ENCODE measurements at regions not wholly inside any gene's neighbourhood (a gene's known extent, or its start where the extent isn't known, plus 50 kb on each side); places are given as distances from the start of the nearest gene placed in this dataset.
A peak's percentile ranks its signal among the peaks of the same experiment; 100 is the strongest.

DNA sequence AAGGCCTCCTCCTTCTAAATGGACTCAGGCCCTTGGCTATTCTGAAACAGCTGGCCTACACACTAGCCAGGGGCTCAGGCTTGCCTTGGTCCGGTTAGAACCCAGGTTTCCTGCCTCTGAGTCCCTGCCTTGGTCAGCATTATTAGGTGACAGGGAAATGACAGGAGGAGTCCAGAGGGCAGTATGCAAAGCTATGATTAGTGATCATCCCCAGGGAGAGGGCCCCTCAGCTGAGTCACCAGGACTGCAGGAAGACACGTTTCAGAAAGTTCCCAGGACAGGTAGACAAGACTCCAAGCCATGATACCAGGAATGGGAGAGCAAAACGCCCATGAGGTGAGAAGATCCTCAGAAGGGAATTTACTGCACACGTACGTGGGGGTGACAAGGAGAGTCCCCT is 301.1 kb upstream of the COBL start (continued):
- TF ChIP-seq, protein P1, sequence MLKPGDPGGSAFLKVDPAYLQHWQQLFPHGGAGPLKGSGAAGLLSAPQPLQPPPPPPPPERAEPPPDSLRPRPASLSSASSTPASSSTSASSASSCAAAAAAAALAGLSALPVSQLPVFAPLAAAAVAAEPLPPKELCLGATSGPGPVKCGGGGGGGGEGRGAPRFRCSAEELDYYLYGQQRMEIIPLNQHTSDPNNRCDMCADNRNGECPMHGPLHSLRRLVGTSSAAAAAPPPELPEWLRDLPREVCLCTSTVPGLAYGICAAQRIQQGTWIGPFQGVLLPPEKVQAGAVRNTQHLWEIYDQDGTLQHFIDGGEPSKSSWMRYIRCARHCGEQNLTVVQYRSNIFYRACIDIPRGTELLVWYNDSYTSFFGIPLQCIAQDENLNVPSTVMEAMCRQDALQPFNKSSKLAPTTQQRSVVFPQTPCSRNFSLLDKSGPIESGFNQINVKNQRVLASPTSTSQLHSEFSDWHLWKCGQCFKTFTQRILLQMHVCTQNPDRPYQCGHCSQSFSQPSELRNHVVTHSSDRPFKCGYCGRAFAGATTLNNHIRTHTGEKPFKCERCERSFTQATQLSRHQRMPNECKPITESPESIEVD (tag by site-specific recombination; IDR thresholded peaks at IDR 0.05), result no peak

DNA sequence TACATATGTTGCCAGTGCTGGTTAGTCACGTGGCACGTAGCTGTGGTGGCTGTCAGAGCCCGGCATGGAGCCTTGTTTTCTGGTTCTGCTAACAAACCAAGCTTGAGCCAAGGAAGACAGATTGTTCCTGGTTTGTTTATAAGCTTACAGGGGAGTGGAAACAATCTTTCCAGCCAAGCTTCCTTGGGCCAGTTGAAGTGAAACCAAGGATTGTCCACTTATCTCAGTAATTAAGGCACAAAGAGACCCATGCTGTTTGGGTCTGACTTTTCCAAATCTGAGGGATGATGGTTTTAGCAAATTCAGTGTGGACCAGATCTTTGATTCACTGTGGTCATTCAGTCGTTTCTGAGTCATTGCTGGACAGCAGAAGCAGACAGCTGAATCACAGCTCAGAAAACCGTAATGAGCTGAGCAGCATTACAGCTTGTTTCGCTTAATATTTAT is 297.3 kb upstream of the COBL start:
- Histone ChIP-seq H3K9me3 (ENCODE audit: control insufficient read depth, insufficient read depth, low read depth, low read length) (no peaks in the 10 kb centered on the region), H3K4me3 (ENCODE audit: low read depth, low read length) (no peak overlapping the region), H3K27ac (ENCODE audit: extremely low read depth, low read depth, low read length) (no peak overlapping the region), H3K4me1 (ENCODE audit: control insufficient read depth, insufficient read depth, low read length) (no peaks in the 10 kb centered on the region), H3K36me3 (ENCODE audit: control insufficient read depth in 2 of 2, insufficient read depth in 1 of 2, low read length in 2 of 2) (no peaks in the 10 kb centered on the region)
- CTCF ChIA-PET, result interaction anchor here (0.7 kb wide), 1 partner anchor 56 kb away, joined by 3 read pairs; no protein-coding TSS in a partner anchor
- POLR2A ChIA-PET, result no interaction called here
- TF ChIP-seq ZNF558 (tag by site-specific recombination; IDR thresholded peaks at IDR 0.05), result no peak
- TF ChIP-seq ZNF792 (tag by site-specific recombination; IDR thresholded peaks at IDR 0.05), result no peak
- TF ChIP-seq, protein P2, sequence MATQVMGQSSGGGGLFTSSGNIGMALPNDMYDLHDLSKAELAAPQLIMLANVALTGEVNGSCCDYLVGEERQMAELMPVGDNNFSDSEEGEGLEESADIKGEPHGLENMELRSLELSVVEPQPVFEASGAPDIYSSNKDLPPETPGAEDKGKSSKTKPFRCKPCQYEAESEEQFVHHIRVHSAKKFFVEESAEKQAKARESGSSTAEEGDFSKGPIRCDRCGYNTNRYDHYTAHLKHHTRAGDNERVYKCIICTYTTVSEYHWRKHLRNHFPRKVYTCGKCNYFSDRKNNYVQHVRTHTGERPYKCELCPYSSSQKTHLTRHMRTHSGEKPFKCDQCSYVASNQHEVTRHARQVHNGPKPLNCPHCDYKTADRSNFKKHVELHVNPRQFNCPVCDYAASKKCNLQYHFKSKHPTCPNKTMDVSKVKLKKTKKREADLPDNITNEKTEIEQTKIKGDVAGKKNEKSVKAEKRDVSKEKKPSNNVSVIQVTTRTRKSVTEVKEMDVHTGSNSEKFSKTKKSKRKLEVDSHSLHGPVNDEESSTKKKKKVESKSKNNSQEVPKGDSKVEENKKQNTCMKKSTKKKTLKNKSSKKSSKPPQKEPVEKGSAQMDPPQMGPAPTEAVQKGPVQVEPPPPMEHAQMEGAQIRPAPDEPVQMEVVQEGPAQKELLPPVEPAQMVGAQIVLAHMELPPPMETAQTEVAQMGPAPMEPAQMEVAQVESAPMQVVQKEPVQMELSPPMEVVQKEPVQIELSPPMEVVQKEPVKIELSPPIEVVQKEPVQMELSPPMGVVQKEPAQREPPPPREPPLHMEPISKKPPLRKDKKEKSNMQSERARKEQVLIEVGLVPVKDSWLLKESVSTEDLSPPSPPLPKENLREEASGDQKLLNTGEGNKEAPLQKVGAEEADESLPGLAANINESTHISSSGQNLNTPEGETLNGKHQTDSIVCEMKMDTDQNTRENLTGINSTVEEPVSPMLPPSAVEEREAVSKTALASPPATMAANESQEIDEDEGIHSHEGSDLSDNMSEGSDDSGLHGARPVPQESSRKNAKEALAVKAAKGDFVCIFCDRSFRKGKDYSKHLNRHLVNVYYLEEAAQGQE (tag by site-specific recombination; IDR thresholded peaks at IDR 0.05), result peak; percentile 62
- TF ChIP-seq, protein P3, sequence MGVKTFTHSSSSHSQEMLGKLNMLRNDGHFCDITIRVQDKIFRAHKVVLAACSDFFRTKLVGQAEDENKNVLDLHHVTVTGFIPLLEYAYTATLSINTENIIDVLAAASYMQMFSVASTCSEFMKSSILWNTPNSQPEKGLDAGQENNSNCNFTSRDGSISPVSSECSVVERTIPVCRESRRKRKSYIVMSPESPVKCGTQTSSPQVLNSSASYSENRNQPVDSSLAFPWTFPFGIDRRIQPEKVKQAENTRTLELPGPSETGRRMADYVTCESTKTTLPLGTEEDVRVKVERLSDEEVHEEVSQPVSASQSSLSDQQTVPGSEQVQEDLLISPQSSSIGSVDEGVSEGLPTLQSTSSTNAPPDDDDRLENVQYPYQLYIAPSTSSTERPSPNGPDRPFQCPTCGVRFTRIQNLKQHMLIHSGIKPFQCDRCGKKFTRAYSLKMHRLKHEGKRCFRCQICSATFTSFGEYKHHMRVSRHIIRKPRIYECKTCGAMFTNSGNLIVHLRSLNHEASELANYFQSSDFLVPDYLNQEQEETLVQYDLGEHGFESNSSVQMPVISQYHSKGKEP (tag by site-specific recombination; IDR thresholded peaks at IDR 0.05), result no peak
- no peak for TF ChIP-seq KLF8 (tag by site-specific recombination; IDR thresholded peaks at IDR 0.05)
- no peak for TF ChIP-seq SP7 (tag by site-specific recombination; IDR thresholded peaks at IDR 0.05)
- TF ChIP-seq YY1 (tag by site-specific recombination; IDR thresholded peaks at IDR 0.05), result no peak

DNA sequence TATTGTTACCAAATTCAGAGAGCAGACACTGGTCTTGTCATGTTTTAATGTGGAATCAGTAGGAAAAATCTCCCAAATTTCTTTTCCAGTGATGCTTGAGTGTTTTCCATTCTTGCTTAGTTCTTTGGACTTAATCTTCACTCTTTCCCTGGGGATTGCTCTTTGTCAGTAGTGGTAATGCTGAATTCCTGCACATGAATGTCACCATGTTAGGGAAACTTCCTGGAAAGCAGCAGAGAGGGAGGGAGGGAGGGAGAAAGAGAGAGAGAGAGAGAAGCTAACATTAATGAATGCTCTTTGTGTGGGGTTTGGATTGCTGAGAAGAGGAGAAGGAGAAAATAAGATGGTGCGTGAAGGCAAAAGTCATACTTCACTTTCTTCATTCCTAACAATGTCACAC is 295.3 kb upstream of the COBL start:
- H3K36me3 ChIP-seq (ENCODE audit: control insufficient read depth in 2 of 2, insufficient read depth in 1 of 2, low read length in 2 of 2), result no peaks in the 10 kb centered on the region
- no peak for TF ChIP-seq ZNF561 (tag by site-specific recombination; IDR thresholded peaks at IDR 0.05; ENCODE audit: borderline replicate concordance)
- TF ChIP-seq, protein P4, sequence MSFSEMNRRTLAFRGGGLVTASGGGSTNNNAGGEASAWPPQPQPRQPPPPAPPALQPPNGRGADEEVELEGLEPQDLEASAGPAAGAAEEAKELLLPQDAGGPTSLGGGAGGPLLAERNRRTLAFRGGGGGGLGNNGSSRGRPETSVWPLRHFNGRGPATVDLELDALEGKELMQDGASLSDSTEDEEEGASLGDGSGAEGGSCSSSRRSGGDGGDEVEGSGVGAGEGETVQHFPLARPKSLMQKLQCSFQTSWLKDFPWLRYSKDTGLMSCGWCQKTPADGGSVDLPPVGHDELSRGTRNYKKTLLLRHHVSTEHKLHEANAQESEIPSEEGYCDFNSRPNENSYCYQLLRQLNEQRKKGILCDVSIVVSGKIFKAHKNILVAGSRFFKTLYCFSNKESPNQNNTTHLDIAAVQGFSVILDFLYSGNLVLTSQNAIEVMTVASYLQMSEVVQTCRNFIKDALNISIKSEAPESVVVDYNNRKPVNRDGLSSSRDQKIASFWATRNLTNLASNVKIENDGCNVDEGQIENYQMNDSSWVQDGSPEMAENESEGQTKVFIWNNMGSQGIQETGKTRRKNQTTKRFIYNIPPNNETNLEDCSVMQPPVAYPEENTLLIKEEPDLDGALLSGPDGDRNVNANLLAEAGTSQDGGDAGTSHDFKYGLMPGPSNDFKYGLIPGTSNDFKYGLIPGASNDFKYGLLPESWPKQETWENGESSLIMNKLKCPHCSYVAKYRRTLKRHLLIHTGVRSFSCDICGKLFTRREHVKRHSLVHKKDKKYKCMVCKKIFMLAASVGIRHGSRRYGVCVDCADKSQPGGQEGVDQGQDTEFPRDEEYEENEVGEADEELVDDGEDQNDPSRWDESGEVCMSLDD (tag by site-specific recombination; IDR thresholded peaks at IDR 0.05), result no peak
- TF ChIP-seq ZFP41 (tag by site-specific recombination; IDR thresholded peaks at IDR 0.05; ENCODE audit: borderline replicate concordance), result no peak
- TF ChIP-seq, protein P2 (tag by site-specific recombination; IDR thresholded peaks at IDR 0.05), result no peak
- TF ChIP-seq ZNF560 (tag by site-specific recombination; IDR thresholded peaks at IDR 0.05; ENCODE audit: borderline replicate concordance), result no peak
- TF ChIP-seq, protein P5, sequence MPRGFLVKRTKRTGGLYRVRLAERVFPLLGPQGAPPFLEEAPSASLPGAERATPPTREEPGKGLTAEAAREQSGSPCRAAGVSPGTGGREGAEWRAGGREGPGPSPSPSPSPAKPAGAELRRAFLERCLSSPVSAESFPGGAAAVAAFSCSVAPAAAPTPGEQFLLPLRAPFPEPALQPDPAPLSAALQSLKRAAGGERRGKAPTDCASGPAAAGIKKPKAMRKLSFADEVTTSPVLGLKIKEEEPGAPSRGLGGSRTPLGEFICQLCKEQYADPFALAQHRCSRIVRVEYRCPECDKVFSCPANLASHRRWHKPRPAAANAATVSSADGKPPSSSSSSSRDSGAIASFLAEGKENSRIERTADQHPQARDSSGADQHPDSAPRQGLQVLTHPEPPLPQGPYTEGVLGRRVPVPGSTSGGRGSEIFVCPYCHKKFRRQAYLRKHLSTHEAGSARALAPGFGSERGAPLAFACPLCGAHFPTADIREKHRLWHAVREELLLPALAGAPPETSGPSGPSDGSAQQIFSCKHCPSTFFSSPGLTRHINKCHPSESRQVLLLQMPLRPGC (tag by site-specific recombination; IDR thresholded peaks at IDR 0.05), result 0 out of 2 replicates have a peak, but pooled peaks have one; percentile 22

More for the DNA sequence above, 295.3 kb upstream of the COBL start:
- no peak overlapping the region for H3K27ac ChIP-seq (ENCODE audit: extremely low read depth, low read depth, low read length)
- H3K4me1 ChIP-seq (ENCODE audit: control insufficient read depth, insufficient read depth, low read length), result peaks cover 10% of the 10 kb centered on the region
- no peaks in the 10 kb centered on the region for H3K9me3 ChIP-seq (ENCODE audit: control insufficient read depth, insufficient read depth, low read depth, low read length)
- CTCF ChIA-PET, result no interaction called here
- no peak overlapping the region for H3K4me3 ChIP-seq (ENCODE audit: low read depth, low read length)
- POLR2A ChIA-PET, result no interaction called here

All from HEK293 (cell line).